ENCODE measurements at regions not wholly inside any gene's neighbourhood (a gene's known extent, or its start where the extent isn't known, plus 50 kb on each side); places are given as distances from the start of the nearest gene placed in this dataset.

DNA sequence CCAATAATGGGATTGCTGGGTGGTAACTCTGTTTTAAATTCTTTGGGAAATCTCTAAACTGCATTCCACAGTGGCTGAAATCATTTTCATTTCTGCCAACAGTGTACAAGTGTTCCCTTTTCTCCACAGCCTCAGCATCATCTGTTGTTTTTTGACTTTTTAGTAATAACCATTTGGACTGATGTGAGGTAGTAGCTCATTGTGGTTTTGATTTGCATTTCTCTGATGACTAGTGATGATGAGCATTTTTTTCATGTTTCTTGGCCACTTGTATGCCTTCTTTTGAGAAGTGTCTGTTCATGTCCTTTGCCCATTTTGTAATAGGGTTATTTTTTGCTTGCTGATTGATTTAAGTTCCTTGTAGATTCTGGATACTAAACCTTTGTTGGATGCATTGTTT lies 131.9 kb upstream of the B3GALT2 start:
- TF ChIP-seq, protein P1, sequence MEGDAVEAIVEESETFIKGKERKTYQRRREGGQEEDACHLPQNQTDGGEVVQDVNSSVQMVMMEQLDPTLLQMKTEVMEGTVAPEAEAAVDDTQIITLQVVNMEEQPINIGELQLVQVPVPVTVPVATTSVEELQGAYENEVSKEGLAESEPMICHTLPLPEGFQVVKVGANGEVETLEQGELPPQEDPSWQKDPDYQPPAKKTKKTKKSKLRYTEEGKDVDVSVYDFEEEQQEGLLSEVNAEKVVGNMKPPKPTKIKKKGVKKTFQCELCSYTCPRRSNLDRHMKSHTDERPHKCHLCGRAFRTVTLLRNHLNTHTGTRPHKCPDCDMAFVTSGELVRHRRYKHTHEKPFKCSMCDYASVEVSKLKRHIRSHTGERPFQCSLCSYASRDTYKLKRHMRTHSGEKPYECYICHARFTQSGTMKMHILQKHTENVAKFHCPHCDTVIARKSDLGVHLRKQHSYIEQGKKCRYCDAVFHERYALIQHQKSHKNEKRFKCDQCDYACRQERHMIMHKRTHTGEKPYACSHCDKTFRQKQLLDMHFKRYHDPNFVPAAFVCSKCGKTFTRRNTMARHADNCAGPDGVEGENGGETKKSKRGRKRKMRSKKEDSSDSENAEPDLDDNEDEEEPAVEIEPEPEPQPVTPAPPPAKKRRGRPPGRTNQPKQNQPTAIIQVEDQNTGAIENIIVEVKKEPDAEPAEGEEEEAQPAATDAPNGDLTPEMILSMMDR (IDR thresholded peaks at IDR 0.05): no peak
- no peak for TF ChIP-seq POLR2A (IDR thresholded peaks at IDR 0.05)
